ENCODE measurements at regions not wholly inside any gene's neighbourhood (a gene's known extent, or its start where the extent isn't known, plus 50 kb on each side); places are given as distances from the start of the nearest gene placed in this dataset.

GRCh38 chr11:112615238-112615637 lies 346.0 kb upstream of the NCAM1 start:
- H3K27me3 ChIP-seq (ENCODE audit: control insufficient read depth, insufficient read depth, low read length): no peaks in the 10 kb centered on the region
- H3K36me3 ChIP-seq (ENCODE audit: control insufficient read depth, insufficient read depth, low read length): no peaks in the 10 kb centered on the region
- DNase-seq (ENCODE audit: low read depth): no peak
- no peak for TF ChIP-seq CTCF (IDR thresholded peaks at IDR 0.05; ENCODE audit: insufficient read depth, low read length, poor library complexity, severe bottlenecking)
- no peak overlapping the region for H3K4me3 ChIP-seq (ENCODE audit: low read depth, low read length)

GRCh38 chr11:112615891-112616290 lies 345.3 kb upstream of the NCAM1 start:
- no peak for TF ChIP-seq CTCF (IDR thresholded peaks at IDR 0.05; ENCODE audit: insufficient read depth, low read length, poor library complexity, severe bottlenecking)
- H3K27me3 ChIP-seq (ENCODE audit: control insufficient read depth, insufficient read depth, low read length): no peaks in the 10 kb centered on the region
- no peak for DNase-seq (ENCODE audit: low read depth)
- H3K36me3 ChIP-seq (ENCODE audit: control insufficient read depth, insufficient read depth, low read length): no peaks in the 10 kb centered on the region
- H3K4me3 ChIP-seq (ENCODE audit: low read depth, low read length): no peak overlapping the region

GRCh38 chr11:112616327-112617097 lies 344.7 kb upstream of the NCAM1 start:
- no peaks in the 10 kb centered on the region for H3K27me3 ChIP-seq (ENCODE audit: control insufficient read depth, insufficient read depth, low read length)
- TF ChIP-seq CTCF (IDR thresholded peaks at IDR 0.05; ENCODE audit: insufficient read depth, low read length, poor library complexity, severe bottlenecking): no peak
- no peak overlapping the region for H3K4me3 ChIP-seq (ENCODE audit: low read depth, low read length)
- no peak for DNase-seq (ENCODE audit: low read depth)
- no peaks in the 10 kb centered on the region for H3K36me3 ChIP-seq (ENCODE audit: control insufficient read depth, insufficient read depth, low read length)

- no peaks in the 10 kb centered on the region for H3K27me3 ChIP-seq (ENCODE audit: control insufficient read depth, insufficient read depth, low read length)
- TF ChIP-seq CTCF (IDR thresholded peaks at IDR 0.05; ENCODE audit: insufficient read depth, low read length, poor library complexity, severe bottlenecking): no peak
- no peak for DNase-seq (ENCODE audit: low read depth)
- H3K4me3 ChIP-seq (ENCODE audit: low read depth, low read length): no peak overlapping the region
- H3K36me3 ChIP-seq (ENCODE audit: control insufficient read depth, insufficient read depth, low read length): no peaks in the 10 kb centered on the region
Measured at GRCh38 chr11:112617098-112617425, 344.2 kb upstream of the NCAM1 start.

GRCh38 chr11:112617977-112618826 lies 343.0 kb upstream of the NCAM1 start:
- no peak for DNase-seq (ENCODE audit: low read depth)
- Histone ChIP-seq H3K27me3 (ENCODE audit: control insufficient read depth, insufficient read depth, low read length) (no peaks in the 10 kb centered on the region), H3K4me3 (ENCODE audit: low read depth, low read length) (no peak overlapping the region), H3K36me3 (ENCODE audit: control insufficient read depth, insufficient read depth, low read length) (no peaks in the 10 kb centered on the region)
- TF ChIP-seq CTCF (IDR thresholded peaks at IDR 0.05; ENCODE audit: insufficient read depth, low read length, poor library complexity, severe bottlenecking): no peak
